ENCODE measurements at regions not wholly inside any gene's neighbourhood (a gene's known extent, or its start where the extent isn't known, plus 50 kb on each side); places are given as distances from the start of the nearest gene placed in this dataset.

DNA sequence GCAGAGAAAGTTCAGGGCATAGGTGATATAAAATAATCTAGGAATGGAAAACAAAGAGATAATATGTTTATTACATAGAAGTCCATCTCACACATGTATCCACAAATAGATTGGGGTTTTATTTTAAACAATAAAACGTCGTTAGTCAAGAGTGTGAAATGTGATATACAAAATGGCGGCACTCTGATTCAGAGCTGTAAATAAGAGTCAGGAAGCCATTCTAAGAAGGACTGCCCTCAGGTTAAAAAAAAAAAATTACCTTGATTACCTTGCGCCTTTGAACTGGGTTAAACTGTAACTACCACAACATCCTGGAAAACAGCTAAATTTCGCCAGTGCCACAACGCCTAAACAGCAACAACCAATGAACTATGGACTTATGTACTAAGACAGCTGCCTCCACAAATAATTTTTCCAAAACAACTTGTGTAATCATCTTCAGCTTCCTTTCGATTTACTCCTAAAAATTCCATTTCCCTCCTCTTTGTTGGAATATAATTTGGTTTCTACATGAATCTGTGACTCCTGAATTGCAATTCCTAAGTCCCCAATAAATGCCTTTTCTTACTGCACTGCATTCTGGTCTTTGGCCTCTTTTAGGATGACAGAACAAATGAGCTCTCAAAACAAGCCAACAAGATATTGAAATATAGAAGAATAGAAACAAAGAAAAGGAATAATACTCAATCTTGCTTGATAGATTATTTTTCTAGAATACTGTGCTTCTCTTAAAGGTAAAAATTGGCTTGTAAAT lies 1019.5 kb upstream of the MAP3K7 start:
- Mint-ChIP-seq H3K27ac (no peak overlapping the region), H3K27me3 (ENCODE audit: low read depth) (no peaks in the 10 kb centered on the region), H3K9me3 (peaks cover 0 to 1% of the 10 kb centered on the region in 2 experiments; a peak in 1 of 5 replicates), H3K4me3 (no peak overlapping the region), H3K36me3 (ENCODE audit: insufficient read depth in 1 of 3, low read depth in 3 of 3) (no peaks in the 10 kb centered on the region; a peak in 1 of 7 replicates), H3K4me1 (peaks cover 0 to 3% of the 10 kb centered on the region in 2 experiments; a peak in 1 of 4 replicates)
- H3T11ph ChIP-seq (ENCODE audit: low read length): no peak overlapping the region
- no peaks in the 10 kb centered on the region for H4K20me1 ChIP-seq (ENCODE audit: control insufficient read depth, insufficient read depth, insufficient read length)
- DNase-seq: no peak
- H3K4me2 ChIP-seq (ENCODE audit: insufficient read depth, insufficient read length, low read length): no peak overlapping the region
- H3K14ac ChIP-seq (ENCODE audit: insufficient read depth, low read length): no peak overlapping the region
- H3K27ac ChIP-seq (ENCODE audit: insufficient read length, low read depth, low read length): no peak overlapping the region
- H3K23me2 ChIP-seq (ENCODE audit: insufficient read length, low read depth, low read length, poor library complexity, severe bottlenecking): no peaks in the 10 kb centered on the region
- no peak overlapping the region for H2AFZ ChIP-seq (ENCODE audit: low read length)
- no peaks in the 10 kb centered on the region for H3K4me1 ChIP-seq (ENCODE audit: insufficient read depth, low read length)
- no peak overlapping the region for H3K18ac ChIP-seq (ENCODE audit: insufficient read length, low read depth, low read length)
- no peak overlapping the region for H2BK120ac ChIP-seq (ENCODE audit: low read depth, low read length, poor library complexity, severe bottlenecking)
- no peak overlapping the region for H2AK5ac ChIP-seq (ENCODE audit: insufficient read length, low read length)
- H3K79me2 ChIP-seq (ENCODE audit: insufficient read depth, low read length): no peaks in the 10 kb centered on the region
- no peaks in the 10 kb centered on the region for H3K9me3 ChIP-seq (ENCODE audit: control insufficient read depth, low read depth, low read length)
- H3K79me1 ChIP-seq (ENCODE audit: insufficient read depth, low read depth, low read length, poor library complexity, severe bottlenecking): no peaks in the 10 kb centered on the region
- H2BK5ac ChIP-seq (ENCODE audit: insufficient read length, low read length): no peak overlapping the region
- H2BK15ac ChIP-seq (ENCODE audit: low read depth, low read length): no peak overlapping the region
- WGBS (ENCODE audit: extremely low coverage, insufficient read length, low lambda C conversion rate): no CpG with 5 or more reads among the region's 7 CpGs
- no peak overlapping the region for H4K5ac ChIP-seq (ENCODE audit: insufficient read length, low read depth, low read length)
- TF ChIP-seq, protein P1, sequence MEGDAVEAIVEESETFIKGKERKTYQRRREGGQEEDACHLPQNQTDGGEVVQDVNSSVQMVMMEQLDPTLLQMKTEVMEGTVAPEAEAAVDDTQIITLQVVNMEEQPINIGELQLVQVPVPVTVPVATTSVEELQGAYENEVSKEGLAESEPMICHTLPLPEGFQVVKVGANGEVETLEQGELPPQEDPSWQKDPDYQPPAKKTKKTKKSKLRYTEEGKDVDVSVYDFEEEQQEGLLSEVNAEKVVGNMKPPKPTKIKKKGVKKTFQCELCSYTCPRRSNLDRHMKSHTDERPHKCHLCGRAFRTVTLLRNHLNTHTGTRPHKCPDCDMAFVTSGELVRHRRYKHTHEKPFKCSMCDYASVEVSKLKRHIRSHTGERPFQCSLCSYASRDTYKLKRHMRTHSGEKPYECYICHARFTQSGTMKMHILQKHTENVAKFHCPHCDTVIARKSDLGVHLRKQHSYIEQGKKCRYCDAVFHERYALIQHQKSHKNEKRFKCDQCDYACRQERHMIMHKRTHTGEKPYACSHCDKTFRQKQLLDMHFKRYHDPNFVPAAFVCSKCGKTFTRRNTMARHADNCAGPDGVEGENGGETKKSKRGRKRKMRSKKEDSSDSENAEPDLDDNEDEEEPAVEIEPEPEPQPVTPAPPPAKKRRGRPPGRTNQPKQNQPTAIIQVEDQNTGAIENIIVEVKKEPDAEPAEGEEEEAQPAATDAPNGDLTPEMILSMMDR (conservative IDR thresholded peaks at IDR 0.05): no peak
- H3K56ac ChIP-seq (ENCODE audit: insufficient read length, low read depth, low read length): no peak overlapping the region
- H4K91ac ChIP-seq (ENCODE audit: insufficient read length, low read depth, low read length): no peak overlapping the region
- H3K9ac ChIP-seq (ENCODE audit: extremely low read depth, insufficient read length, low read length): no peak overlapping the region
- H2BK12ac ChIP-seq (ENCODE audit: insufficient read length, low read depth, low read length): no peak overlapping the region
- H3K23ac ChIP-seq (ENCODE audit: insufficient read length, low read depth, low read length): no peak overlapping the region
- H3K27me3 ChIP-seq (ENCODE audit: insufficient read depth, low read length): no peaks in the 10 kb centered on the region
- no peak overlapping the region for H3K4ac ChIP-seq (ENCODE audit: low read depth, low read length)
- no peak overlapping the region for H4K8ac ChIP-seq (replicated peaks; ENCODE audit: insufficient read length, low read depth, low read length)
- no peak overlapping the region for H2BK20ac ChIP-seq (ENCODE audit: low read depth, low read length, poor library complexity, severe bottlenecking)

All from H9 (cell line).